ENCODE measurements at regions not wholly inside any gene's neighbourhood (a gene's known extent, or its start where the extent isn't known, plus 50 kb on each side); places are given as distances from the start of the nearest gene placed in this dataset.

- H3K9me3 Mint-ChIP-seq (ENCODE audit: unreplicated experiment) = no peaks in the 10 kb centered on the region
- no peak overlapping the region for H3K4me3 Mint-ChIP-seq (ENCODE audit: unreplicated experiment)
- no peak for DNase-seq (ENCODE audit: extremely low spot score, unreplicated experiment)
- H3K27me3 Mint-ChIP-seq (ENCODE audit: unreplicated experiment) = peaks cover 17% of the 10 kb centered on the region
- H3K4me1 Mint-ChIP-seq (ENCODE audit: unreplicated experiment) = no peaks in the 10 kb centered on the region
- no peaks in the 10 kb centered on the region for H3K36me3 Mint-ChIP-seq (ENCODE audit: unreplicated experiment)
- no peak overlapping the region for H3K27ac Mint-ChIP-seq (ENCODE audit: unreplicated experiment)
- TF ChIP-seq CTCF (IDR thresholded peaks at IDR 0.05) = no peak
Measured at GRCh38 chr9:89655990-89656657, 51.3 kb downstream of the GADD45G start.

GRCh38 chr9:89657295-89657694 lies 52.5 kb downstream of the GADD45G start:
- peaks cover 9% of the 10 kb centered on the region for H3K27me3 Mint-ChIP-seq (ENCODE audit: unreplicated experiment)
- H3K4me3 Mint-ChIP-seq (ENCODE audit: unreplicated experiment) = no peak overlapping the region
- no peaks in the 10 kb centered on the region for H3K36me3 Mint-ChIP-seq (ENCODE audit: unreplicated experiment)
- H3K9me3 Mint-ChIP-seq (ENCODE audit: unreplicated experiment) = no peaks in the 10 kb centered on the region
- no peak for TF ChIP-seq CTCF (IDR thresholded peaks at IDR 0.05)
- H3K27ac Mint-ChIP-seq (ENCODE audit: unreplicated experiment) = no peak overlapping the region
- H3K4me1 Mint-ChIP-seq (ENCODE audit: unreplicated experiment) = peaks cover 6% of the 10 kb centered on the region
- no peak for DNase-seq (ENCODE audit: extremely low spot score, unreplicated experiment)

- no peak for TF ChIP-seq CTCF (IDR thresholded peaks at IDR 0.05)
- Mint-ChIP-seq H3K36me3 (ENCODE audit: unreplicated experiment) (no peaks in the 10 kb centered on the region), H3K27ac (ENCODE audit: unreplicated experiment) (no peak overlapping the region), H3K27me3 (ENCODE audit: unreplicated experiment) (peaks cover 9% of the 10 kb centered on the region), H3K4me3 (ENCODE audit: unreplicated experiment) (no peak overlapping the region), H3K4me1 (ENCODE audit: unreplicated experiment) (peaks cover 8% of the 10 kb centered on the region), H3K9me3 (ENCODE audit: unreplicated experiment) (no peaks in the 10 kb centered on the region)
- no peak for DNase-seq (ENCODE audit: extremely low spot score, unreplicated experiment)
Measured at GRCh38 chr9:89657765-89658164, 53.0 kb downstream of the GADD45G start.

- no peak for DNase-seq (ENCODE audit: extremely low spot score, unreplicated experiment)
- H3K4me3 Mint-ChIP-seq (ENCODE audit: unreplicated experiment) = no peak overlapping the region
- no peaks in the 10 kb centered on the region for H3K9me3 Mint-ChIP-seq (ENCODE audit: unreplicated experiment)
- TF ChIP-seq CTCF (IDR thresholded peaks at IDR 0.05) = no peak
- H3K36me3 Mint-ChIP-seq (ENCODE audit: unreplicated experiment) = no peaks in the 10 kb centered on the region
- H3K27me3 Mint-ChIP-seq (ENCODE audit: unreplicated experiment) = peaks cover 9% of the 10 kb centered on the region
- H3K4me1 Mint-ChIP-seq (ENCODE audit: unreplicated experiment) = peaks cover 8% of the 10 kb centered on the region
- H3K27ac Mint-ChIP-seq (ENCODE audit: unreplicated experiment) = no peak overlapping the region
Measured at GRCh38 chr9:89658401-89658800, 53.6 kb downstream of the GADD45G start.

GRCh38 chr9:89658931-89659330 lies 54.1 kb downstream of the GADD45G start:
- no peak for DNase-seq (ENCODE audit: extremely low spot score, unreplicated experiment)
- no peak for TF ChIP-seq CTCF (IDR thresholded peaks at IDR 0.05)
- peaks cover 9% of the 10 kb centered on the region for H3K27me3 Mint-ChIP-seq (ENCODE audit: unreplicated experiment)
- no peaks in the 10 kb centered on the region for H3K9me3 Mint-ChIP-seq (ENCODE audit: unreplicated experiment)
- H3K36me3 Mint-ChIP-seq (ENCODE audit: unreplicated experiment) = no peaks in the 10 kb centered on the region
- peaks cover 8% of the 10 kb centered on the region for H3K4me1 Mint-ChIP-seq (ENCODE audit: unreplicated experiment)
- no peak overlapping the region for H3K4me3 Mint-ChIP-seq (ENCODE audit: unreplicated experiment)
- no peak overlapping the region for H3K27ac Mint-ChIP-seq (ENCODE audit: unreplicated experiment)
